ENCODE measurements at regions not wholly inside any gene's neighbourhood (a gene's known extent, or its start where the extent isn't known, plus 50 kb on each side); places are given as distances from the start of the nearest gene placed in this dataset.

- no peak for TF ChIP-seq POLR2AphosphoS5 (IDR thresholded peaks at IDR 0.05; ENCODE audit: low read depth, low read length)
- TF ChIP-seq SIN3A (IDR thresholded peaks at IDR 0.05; ENCODE audit: borderline replicate concordance, insufficient read depth, low read depth, low read length) = no peak
- no peak for TF ChIP-seq CTCF (IDR thresholded peaks at IDR 0.05)
- TF ChIP-seq REST (IDR thresholded peaks at IDR 0.05; ENCODE audit: insufficient read depth in 1 of 2, low read depth in 2 of 2, low read length in 1 of 2) = no peak
- no peak for TF ChIP-seq TCF7L2 (IDR thresholded peaks at IDR 0.05; ENCODE audit: low read depth, low read length)
- POLR2A ChIA-PET = interaction anchor here (0.6 kb wide), 1 partner anchor 311 kb away, joined by 3 read pairs; no protein-coding TSS in a partner anchor
- CTCF ChIA-PET = no interaction called here
- Histone ChIP-seq H3K9me3 (ENCODE audit: control insufficient read depth, insufficient read depth, low read depth, low read length) (no peaks in the 10 kb centered on the region), H3K36me3 (ENCODE audit: control insufficient read depth, insufficient read depth, low read length) (no peaks in the 10 kb centered on the region), H3K4me3 (ENCODE audit: low read depth in 2 of 2, low read length in 2 of 2) (no peak overlapping the region), H3K4me1 (ENCODE audit: control insufficient read depth, insufficient read depth, low read length) (no peaks in the 10 kb centered on the region), H3K27me3 (ENCODE audit: control insufficient read depth, insufficient read depth, low read length) (peaks cover 9% of the 10 kb centered on the region; the same call in 1 of the 2 replicates), H3K27ac (ENCODE audit: low read length) (no peak overlapping the region)
- in situ Hi-C loops (cut with HindIII; ENCODE audit: low pct_unique_long_range_greater_than_20kb, low sequenced_read_pairs) = no loop called here
- ATAC-seq (no peak), DNase-seq (ENCODE audit: low read depth, low spot score) (no peak)
- intact Hi-C loops (cut with micrococcal nuclease; ENCODE audit: unreplicated experiment) = no loop called here
- no TSS peak for BruUV-seq (replicated peaks)
Measured at GRCh38 chr11:116353589-116353988, 419.2 kb downstream of the BUD13 start.

GRCh38 chr11:116352881-116353280 lies 419.9 kb downstream of the BUD13 start:
- H3K4me1 ChIP-seq (ENCODE audit: control insufficient read depth, insufficient read depth, low read length) = no peaks in the 10 kb centered on the region
- in situ Hi-C loops (cut with HindIII; ENCODE audit: low pct_unique_long_range_greater_than_20kb, low sequenced_read_pairs) (no loop called here), intact Hi-C loops (cut with micrococcal nuclease; ENCODE audit: unreplicated experiment) (no loop called here)
- H3K27me3 ChIP-seq (ENCODE audit: control insufficient read depth, insufficient read depth, low read length) = peaks cover 9% of the 10 kb centered on the region; the same call in 1 of the 2 replicates
- DNase-seq (ENCODE audit: low read depth, low spot score) = no peak
- ChIA-PET POLR2A (no interaction called here), CTCF (no interaction called here)
- H3K9me3 ChIP-seq (ENCODE audit: control insufficient read depth, insufficient read depth, low read depth, low read length) = no peaks in the 10 kb centered on the region
- no peak for ATAC-seq
- TF ChIP-seq CTCF (IDR thresholded peaks at IDR 0.05) (no peak), REST (IDR thresholded peaks at IDR 0.05; ENCODE audit: insufficient read depth in 1 of 2, low read depth in 2 of 2, low read length in 1 of 2) (no peak)
- BruUV-seq (replicated peaks) = no TSS peak
- no peak overlapping the region for H3K4me3 ChIP-seq (ENCODE audit: low read depth in 2 of 2, low read length in 2 of 2)
- H3K27ac ChIP-seq (ENCODE audit: low read length) = no peak overlapping the region
- H3K36me3 ChIP-seq (ENCODE audit: control insufficient read depth, insufficient read depth, low read length) = no peaks in the 10 kb centered on the region
